Epithelial cell of esophagus (primary cell): ENCODE measurements at regions not wholly inside any gene's neighbourhood (a gene's known extent, or its start where the extent isn't known, plus 50 kb on each side); places are given as distances from the start of the nearest gene placed in this dataset.

ENCODE experiments used
- DNase-seq: peaks from one replicate; pipeline ENCODE4 v3.0.0; 2010; ENCODE audit warnings: low read depth
- H3K4me3 ChIP-seq: 2 replicates; pipeline ENCODE4 v1.5.1; 2011; ENCODE audit warnings: mild to moderate bottlenecking, low read length, control low read depth
- CTCF ChIP-seq: IDR thresholded peaks from 2 replicates; pipeline ENCODE4 v1.5.1; 2011; ENCODE audit warnings: low read depth, mild to moderate bottlenecking, low read length, control low read depth, inconsistent platforms; ENCODE audit not compliant: insufficient read depth; ENCODE audit errors: missing control alignments

GRCh38 chr13:83577183-83577582 lies 305.1 kb downstream of the SLITRK1 start:
- no peak for DNase-seq
- TF ChIP-seq CTCF: no peak

DNA sequence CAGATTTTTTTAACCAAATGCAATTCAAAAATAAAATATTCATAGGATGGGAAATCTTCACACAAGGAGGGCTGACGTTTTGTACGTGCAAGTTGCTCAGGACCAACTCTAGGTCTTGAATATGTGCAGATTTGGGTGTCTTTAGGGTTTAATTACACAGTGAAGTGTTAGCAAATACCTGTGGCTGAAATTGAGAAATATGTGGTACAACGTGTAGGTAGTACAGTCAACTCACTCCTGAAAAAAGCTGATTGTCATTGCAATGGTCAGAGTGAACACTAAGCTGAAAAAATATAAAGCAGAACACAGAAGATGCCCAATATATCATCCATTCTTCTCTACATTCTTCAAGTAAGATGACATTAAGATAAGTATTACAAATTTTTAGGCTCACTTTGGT lies 314.3 kb downstream of the SLITRK1 start:
- no peak for DNase-seq
- TF ChIP-seq CTCF: no peak
- no peak overlapping the region for H3K4me3 ChIP-seq

More at GRCh38 chr13:83577183-83577582, 305.1 kb downstream of the SLITRK1 start:
- no peak overlapping the region for H3K4me3 ChIP-seq

GRCh38 chr13:83563499-83563898 lies 318.8 kb downstream of the SLITRK1 start:
- no peak for TF ChIP-seq CTCF
- DNase-seq: no peak
- H3K4me3 ChIP-seq: no peak overlapping the region

DNA sequence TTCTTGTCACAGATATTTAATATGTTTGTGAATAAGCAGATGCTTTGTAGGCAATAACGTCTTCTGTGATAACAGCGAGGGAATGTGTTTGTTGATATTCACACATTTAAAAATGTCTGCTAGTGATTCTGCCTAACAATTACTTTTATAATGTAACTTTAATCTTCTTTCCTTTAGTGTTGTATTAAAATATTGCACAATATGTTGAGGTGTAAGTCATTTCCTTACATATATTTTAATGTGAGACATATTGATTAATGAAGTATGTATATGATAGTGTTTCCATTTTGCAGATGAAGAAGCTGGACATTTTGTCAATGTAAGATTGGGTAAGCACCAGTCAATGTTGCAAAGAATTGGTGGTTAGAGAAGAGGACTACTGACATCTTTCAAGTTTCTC lies 324.4 kb downstream of the SLITRK1 start:
- no peak for DNase-seq
- no peak for TF ChIP-seq CTCF
- no peak overlapping the region for H3K4me3 ChIP-seq

- DNase-seq: peak; percentile 30
- TF ChIP-seq CTCF: no peak
- H3K4me3 ChIP-seq: no peak overlapping the region
Measured at GRCh38 chr13:83549671-83550070, 332.6 kb downstream of the SLITRK1 start.

- DNase-seq: no peak
- TF ChIP-seq CTCF: no peak
- no peak overlapping the region for H3K4me3 ChIP-seq
Measured at GRCh38 chr13:83547043-83547442, 335.2 kb downstream of the SLITRK1 start.

GRCh38 chr13:83546476-83546875 lies 335.8 kb downstream of the SLITRK1 start:
- no peak overlapping the region for H3K4me3 ChIP-seq
- DNase-seq: no peak
- TF ChIP-seq CTCF: no peak
